H1 (cell line): ENCODE measurements at regions not wholly inside any gene's neighbourhood (a gene's known extent, or its start where the extent isn't known, plus 50 kb on each side); places are given as distances from the start of the nearest gene placed in this dataset.

ENCODE experiments used
- CTCF ChIA-PET: fragments of 300-600 bp; sonication (Branson Sonifier 250); formaldehyde crosslinking; loops from one replicate; lab custom pipeline; 2021; ENCODE audit not compliant: partially characterized antibody; lab: Charles Lee
- POLR2A ChIA-PET: fragments of 300-600 bp; sonication (Branson Sonifier 250); formaldehyde crosslinking; loops from one replicate; lab custom pipeline; 2021; ENCODE audit warnings: inconsistent platforms; ENCODE audit not compliant: partially characterized antibody; lab: Charles Lee
- DNase-seq, 2 experiments: peaks; one replicate each; pipeline versions ENCODE4 v3.0.0 to v3.0.0-alpha.2; 2010 to 2022; ENCODE audit warnings: low spot score in 2 of 2, low read depth in 1 of 2, mixed read lengths in 1 of 2
- FAIRE-seq: peaks from 2 replicates; lab custom pipeline; 2011; peaks lifted over from hg19 to GRCh38; lab: Jason Lieb, UNC
- H2AFZ ChIP-seq: 2 replicates; pipeline ENCODE4 v1.8.1; 2012; ENCODE audit warnings: low read length, inconsistent platforms
- H2AK5ac ChIP-seq: 2 replicates; pipeline ENCODE4 v1.6.1; 2013; ENCODE audit warnings: low read depth, low read length
- H2BK120ac ChIP-seq: replicated peaks from 2 replicates; pipeline ENCODE3; 2013; ENCODE audit warnings: low read depth, low read length, inconsistent platforms
- H2BK12ac ChIP-seq: 2 replicates; pipeline ENCODE4 v1.6.1; 2013; ENCODE audit warnings: low read depth, low read length
- H2BK15ac ChIP-seq: 2 replicates; pipeline ENCODE4 v1.6.1; 2013; ENCODE audit warnings: low read length
- H2BK20ac ChIP-seq: 2 replicates; pipeline ENCODE4 v1.6.1; 2013; ENCODE audit warnings: low read length
- H2BK5ac ChIP-seq: 2 replicates; pipeline ENCODE4 v1.6.1; 2013; ENCODE audit warnings: low read depth, low read length
- H3K14ac ChIP-seq: 2 replicates; pipeline ENCODE4 v1.6.1; 2013; ENCODE audit warnings: inconsistent platforms; ENCODE audit not compliant: insufficient read length
- H3K18ac ChIP-seq: 2 replicates; pipeline ENCODE4 v1.6.1; 2013; ENCODE audit warnings: low read length; ENCODE audit errors: extremely low read depth
- H3K23ac ChIP-seq: 2 replicates; pipeline ENCODE4 v1.6.1; 2013; ENCODE audit warnings: inconsistent platforms; ENCODE audit not compliant: insufficient read length
- H3K23me2 ChIP-seq: 2 replicates; pipeline ENCODE4 v1.6.1; 2013; ENCODE audit warnings: low read depth, low read length
- H3K27ac ChIP-seq: 2 replicates; pipeline ENCODE4 v1.6.1; 2011; ENCODE audit warnings: low read depth, low read length, inconsistent platforms
- H3K27me3 ChIP-seq, 4 experiments: replicated peaks in 1 of 4; 1 replicate in 1 of 4; 2 replicates in 3 of 4; pipeline versions ENCODE4 v1.6.1 to v1.8.1; 2011 to 2013; ENCODE audit warnings: low read length in 3 of 4, mild to moderate bottlenecking in 3 of 4, inconsistent platforms in 2 of 4, mixed read lengths in 2 of 4, moderate library complexity in 1 of 4; ENCODE audit not compliant: control insufficient read depth in 3 of 4, insufficient read depth in 3 of 4; ENCODE audit errors: extremely low read depth in 1 of 4
- H3K36me3 ChIP-seq, 4 experiments: 2 replicates each; pipeline versions ENCODE4 v1.6.1 to v1.8.1; 2011 to 2013; ENCODE audit warnings: mild to moderate bottlenecking in 4 of 4, low read length in 3 of 4, moderate library complexity in 2 of 4, control low read depth in 1 of 4, inconsistent platforms in 1 of 4; ENCODE audit not compliant: insufficient read depth in 4 of 4, control insufficient read depth in 2 of 4
- H3K4ac ChIP-seq: replicated peaks from 2 replicates; pipeline ENCODE3; 2013; ENCODE audit warnings: low read length, low read depth, mixed read lengths, inconsistent platforms; ENCODE audit not compliant: insufficient read length
- H3K4me1 ChIP-seq, 4 experiments: replicated peaks in 1 of 4; 1 replicate in 1 of 4; 2 replicates in 3 of 4; pipeline versions ENCODE4 v1.6.1 to v1.8.1; 2011 to 2013; ENCODE audit warnings: low read length in 3 of 4, inconsistent platforms in 2 of 4, mixed read lengths in 1 of 4; ENCODE audit not compliant: insufficient read depth in 4 of 4, control insufficient read depth in 3 of 4
- H3K4me2 ChIP-seq, 2 experiments: 2 replicates each; pipeline versions ENCODE4 v1.6.1 to v1.8.1; 2011 to 2013; ENCODE audit warnings: low read depth in 2 of 2, low read length in 2 of 2, control low read depth in 1 of 2, inconsistent platforms in 1 of 2, mild to moderate bottlenecking in 1 of 2; ENCODE audit not compliant: insufficient read depth in 1 of 2
- H3K4me3 ChIP-seq, 4 experiments: fragments of 200-600, 300-600 bp in 1 of 4; sonication (generic), shearing (Covaris generic), sonication (Bioruptor Twin) in 1 of 4; 2 replicates each; pipeline versions ENCODE4 v1.5.1 to v1.8.1; 2011 to 2016; ENCODE audit warnings: low read length in 4 of 4, low read depth in 3 of 4, control low read depth in 2 of 4, inconsistent platforms in 2 of 4, mild to moderate bottlenecking in 2 of 4, mixed read lengths in 1 of 4, moderate library complexity in 1 of 4; ENCODE audit not compliant: insufficient read depth in 2 of 4; ENCODE audit errors: extremely low read depth in 1 of 4
- H3K56ac ChIP-seq: replicated peaks from 2 replicates; pipeline ENCODE3; 2013; ENCODE audit warnings: low read depth, mild to moderate bottlenecking, mixed read lengths, low read length, inconsistent platforms; ENCODE audit not compliant: insufficient read length
- H3K79me1 ChIP-seq: 2 replicates; pipeline ENCODE4 v1.6.1; 2013; ENCODE audit warnings: low read depth, low read length, control low read depth
- H3K79me2 ChIP-seq, 2 experiments: 2 replicates each; pipeline versions ENCODE4 v1.6.1 to v1.8.1; 2012 to 2013; ENCODE audit warnings: low read length in 2 of 2, mild to moderate bottlenecking in 2 of 2, inconsistent platforms in 1 of 2; ENCODE audit not compliant: insufficient read depth in 2 of 2, control insufficient read depth in 1 of 2
- H3K9ac ChIP-seq, 4 experiments: replicated peaks in 1 of 4; 1 replicate in 1 of 4; 2 replicates in 3 of 4; pipeline versions ENCODE4 v1.6.1 to v1.8.1; 2011 to 2013; ENCODE audit warnings: low read depth in 3 of 4, low read length in 3 of 4, control low read depth in 2 of 4, mild to moderate bottlenecking in 2 of 4, moderate library complexity in 2 of 4, inconsistent platforms in 1 of 4; ENCODE audit errors: extremely low read depth in 1 of 4
- H3K9me3 ChIP-seq, 2 experiments: 2 replicates each; pipeline versions ENCODE4 v1.6.1 to v1.8.1; 2012 to 2013; ENCODE audit warnings: mild to moderate bottlenecking in 2 of 2, moderate library complexity in 2 of 2, control low read depth in 1 of 2, inconsistent platforms in 1 of 2, low read depth in 1 of 2, low read length in 1 of 2, mixed read lengths in 1 of 2; ENCODE audit not compliant: insufficient read depth in 2 of 2
- H4K20me1 ChIP-seq, 2 experiments: replicated peaks in 1 of 2; 2 replicates each; pipeline versions ENCODE3 to v1.8.1; 2011 to 2013; ENCODE audit warnings: inconsistent platforms in 2 of 2, low read length in 2 of 2, mild to moderate bottlenecking in 1 of 2; ENCODE audit not compliant: insufficient read depth in 2 of 2, control insufficient read depth in 1 of 2
- H4K5ac ChIP-seq: 2 replicates; pipeline ENCODE4 v1.6.1; 2013; ENCODE audit warnings: low read length, low read depth, mixed read lengths, inconsistent platforms; ENCODE audit not compliant: insufficient read length
- H4K8ac ChIP-seq: 2 replicates; pipeline ENCODE4 v1.8.0; 2013; ENCODE audit warnings: mild to moderate bottlenecking, moderate library complexity, low read length, inconsistent platforms; ENCODE audit not compliant: insufficient read depth; ENCODE audit errors: extremely low read depth
- H4K91ac ChIP-seq: replicated peaks from 2 replicates; pipeline ENCODE3; 2013; ENCODE audit warnings: low read length, mixed read lengths, inconsistent platforms; ENCODE audit not compliant: insufficient read length
- CBX8 ChIP-seq: fragments of 300-800, 300-1000 bp; sonication (generic); IDR thresholded peaks from 2 replicates; pipeline ENCODE4 v1.7.1; 2016; ENCODE audit warnings: low read depth, low read length, borderline replicate concordance
- CREB1 ChIP-seq: IDR thresholded peaks from 2 replicates; pipeline ENCODE4 v1.6.1; 2012; ENCODE audit warnings: inconsistent platforms
- E2F6 ChIP-seq: IDR thresholded peaks from 2 replicates; pipeline ENCODE4 v1.6.1; 2012; ENCODE audit warnings: inconsistent platforms
- EZH2 ChIP-seq: fragments of 200-600 bp; sonication (generic); IDR thresholded peaks from 2 replicates; pipeline ENCODE4 v1.7.1; 2012; ENCODE audit warnings: low read depth, mild to moderate bottlenecking, moderate library complexity, low read length, inconsistent platforms; ENCODE audit not compliant: severe bottlenecking
- GABPA ChIP-seq: IDR thresholded peaks from 2 replicates; pipeline ENCODE4 v1.6.1; 2011; ENCODE audit warnings: mild to moderate bottlenecking, low read length, moderate library complexity, borderline replicate concordance; ENCODE audit not compliant: insufficient read depth
- HDAC2 ChIP-seq, 2 experiments: fragments of 300-600 bp in 1 of 2; sonication (generic) in 1 of 2; IDR thresholded peaks; 2 replicates each; pipeline ENCODE4 v1.6.1; 2011 to 2012; ENCODE audit warnings: low read depth in 2 of 2, low read length in 2 of 2, mild to moderate bottlenecking in 2 of 2, moderate library complexity in 2 of 2, borderline replicate concordance in 1 of 2, inconsistent platforms in 1 of 2
- JUND ChIP-seq: IDR thresholded peaks from 2 replicates; pipeline ENCODE4 v1.6.1; 2011; ENCODE audit warnings: mild to moderate bottlenecking, improper control_type of control experiment, low read length
- RXRA ChIP-seq: IDR thresholded peaks from 2 replicates; pipeline ENCODE4 v1.6.1; 2011; ENCODE audit warnings: low read depth, mild to moderate bottlenecking, low read length, moderate library complexity; ENCODE audit not compliant: insufficient read depth
- SP1 ChIP-seq: IDR thresholded peaks from 2 replicates; pipeline ENCODE4 v1.6.1; 2011; ENCODE audit warnings: low read depth, low read length
- SP4 ChIP-seq: IDR thresholded peaks from 2 replicates; pipeline ENCODE4 v1.6.1; 2012; ENCODE audit warnings: low read length, inconsistent platforms
- SRF ChIP-seq: IDR thresholded peaks from 2 replicates; pipeline ENCODE4 v1.6.1; 2011; ENCODE audit warnings: mild to moderate bottlenecking, low read depth, low read length, moderate library complexity
- TAF1 ChIP-seq: IDR thresholded peaks from 2 replicates; pipeline ENCODE4 v1.6.1; 2011; ENCODE audit warnings: mild to moderate bottlenecking, low read depth, low read length
- TBP ChIP-seq: IDR thresholded peaks from 2 replicates; pipeline ENCODE4 v1.6.1; 2011; ENCODE audit warnings: low read depth, low read length, improper control_type of control experiment
- TEAD4 ChIP-seq: IDR thresholded peaks from 2 replicates; pipeline ENCODE4 v1.6.1; 2012; ENCODE audit warnings: low read depth, low read length, inconsistent platforms, mixed read lengths
- ZNF274 ChIP-seq: IDR thresholded peaks from 2 replicates; pipeline ENCODE4 v1.7.0; 2012; ENCODE audit warnings: low read length, borderline replicate concordance; ENCODE audit errors: extremely low read depth
- WGBS, 2 experiments: shearing (Covaris generic) in 1 of 2; methylation state at CpG; one replicate each; pipeline versions ENCODE4 v1.1.6 to v1.1.7; 2013 to 2015; ENCODE audit warnings: low lambda C conversion rate in 2 of 2, mixed read lengths in 2 of 2, inconsistent platforms in 1 of 2, low coverage in 1 of 2, missing lambda C conversion rate in 1 of 2; ENCODE audit not compliant: insufficient replicate concordance in 2 of 2, insufficient coverage in 1 of 2, insufficient read length in 1 of 2; ENCODE audit errors: extremely low coverage in 1 of 2, missing lambda C conversion rate in 1 of 2; 5-methylcytosine and 5-hydroxymethylcytosine counted together

- H4K8ac ChIP-seq, result no peak overlapping the region
- H3K4ac ChIP-seq, result no peak overlapping the region
- H3K27me3 ChIP-seq, result no peaks in the 10 kb centered on the region
- POLR2A ChIA-PET, result no interaction called here
- H3K79me2 ChIP-seq, result no peaks in the 10 kb centered on the region
- H2BK20ac ChIP-seq, result no peak overlapping the region
- H2BK5ac ChIP-seq, result no peak overlapping the region
- H3K79me1 ChIP-seq, result no peaks in the 10 kb centered on the region
- no peak overlapping the region for H4K5ac ChIP-seq
- H3K27ac ChIP-seq, result no peak overlapping the region
- no peak overlapping the region for H2AK5ac ChIP-seq
- H2BK120ac ChIP-seq, result no peak overlapping the region
- no peak overlapping the region for H4K91ac ChIP-seq
- no peak overlapping the region; the same call in 1 of the 2 replicates for H2AFZ ChIP-seq
- no peak overlapping the region for H2BK12ac ChIP-seq
- H3K14ac ChIP-seq, result no peak overlapping the region
- no peak for TF ChIP-seq TBP
- TF ChIP-seq TAF1, result no peak
- no peak for TF ChIP-seq SP1
- no peak for TF ChIP-seq EZH2
- TF ChIP-seq SP4, result no peak
- no peak for TF ChIP-seq HDAC2 (IDR thresholded peaks at IDR 0.05; ENCODE audit: borderline replicate concordance in 1 of 2, low read depth in 2 of 2, low read length in 2 of 2)
- no peak for TF ChIP-seq ZNF274
- TF ChIP-seq CREB1, result no peak
- TF ChIP-seq GABPA, result no peak
- no peak for TF ChIP-seq E2F6
- no peak for TF ChIP-seq RXRA
- TF ChIP-seq TEAD4, result no peak
- TF ChIP-seq CBX8, result no peak
- TF ChIP-seq JUND, result no peak
- no peak for TF ChIP-seq SRF
- FAIRE-seq (peak; percentile 19), DNase-seq (no peak)
- no peaks in the 10 kb centered on the region for H4K20me1 ChIP-seq
- H3K36me3 ChIP-seq, result no peaks in the 10 kb centered on the region
- no peak overlapping the region for H2BK15ac ChIP-seq
- no peak overlapping the region for H3K56ac ChIP-seq
- no peak overlapping the region for H3K4me3 ChIP-seq
- H3K23me2 ChIP-seq, result no peaks in the 10 kb centered on the region
- H3K9ac ChIP-seq, result no peak overlapping the region
- CTCF ChIA-PET, result interaction anchor here (0.9 to 1.2 kb wide), 3 partner anchors 9 to 167 kb away, joined by 3 read pairs; no protein-coding TSS in a partner anchor
- WGBS, 2 experiments, result 89% methylated on average over 4 of the region's 4 CpGs; no CpG with 5 or more reads in 1 of the 2 experiments
- no peak overlapping the region for H3K23ac ChIP-seq
- no peaks in the 10 kb centered on the region for H3K9me3 ChIP-seq
- H3K4me2 ChIP-seq, result no peak overlapping the region
- no peak overlapping the region for H3K18ac ChIP-seq
- no peaks in the 10 kb centered on the region for H3K4me1 ChIP-seq
Observed at GRCh38 chr4:89653012-89653411, 183.9 kb downstream of the SNCA start.
